Immature natural killer cell (primary cell): ENCODE measurements at regions not wholly inside any gene's neighbourhood (a gene's known extent, or its start where the extent isn't known, plus 50 kb on each side); places are given as distances from the start of the nearest gene placed in this dataset.

ENCODE experiments used
- DNase-seq, 3 donors: peaks; one replicate each; pipeline ENCODE4 v3.0.0; 2022; ENCODE audit warnings: mixed read lengths in 1 of 3
- H3K27ac Mint-ChIP-seq, 6 donors: one replicate each; pipeline ENCODE4 v1.8.0; 2020; ENCODE audit warnings: mixed read lengths in 6 of 6, mild to moderate bottlenecking in 5 of 6, inconsistent platforms in 4 of 6, moderate library complexity in 3 of 6
- H3K27me3 Mint-ChIP-seq, 3 donors: one replicate each; pipeline ENCODE4 v1.8.0; 2020 to 2021; ENCODE audit warnings: low read depth in 3 of 3, mild to moderate bottlenecking in 3 of 3, mixed read lengths in 3 of 3, moderate library complexity in 3 of 3, inconsistent platforms in 1 of 3
- H3K36me3 Mint-ChIP-seq, 3 donors: one replicate each; pipeline ENCODE4 v1.8.0; 2020; ENCODE audit warnings: mixed read lengths in 3 of 3, inconsistent platforms in 2 of 3, mild to moderate bottlenecking in 2 of 3
- H3K4me1 Mint-ChIP-seq, 2 donors: one replicate each; pipeline ENCODE4 v1.8.0; 2020; ENCODE audit warnings: inconsistent platforms in 2 of 2, mild to moderate bottlenecking in 2 of 2, mixed read lengths in 2 of 2, moderate library complexity in 1 of 2
- H3K4me3 Mint-ChIP-seq, 5 donors: one replicate each; pipeline ENCODE4 v1.8.0; 2020; ENCODE audit warnings: mild to moderate bottlenecking in 5 of 5, mixed read lengths in 5 of 5, inconsistent platforms in 3 of 5, moderate library complexity in 3 of 5
- H3K9me3 Mint-ChIP-seq, 6 donors: one replicate each; pipeline ENCODE4 v1.8.0; 2020; ENCODE audit warnings: mild to moderate bottlenecking in 6 of 6, mixed read lengths in 6 of 6, inconsistent platforms in 4 of 6, moderate library complexity in 3 of 6

DNA sequence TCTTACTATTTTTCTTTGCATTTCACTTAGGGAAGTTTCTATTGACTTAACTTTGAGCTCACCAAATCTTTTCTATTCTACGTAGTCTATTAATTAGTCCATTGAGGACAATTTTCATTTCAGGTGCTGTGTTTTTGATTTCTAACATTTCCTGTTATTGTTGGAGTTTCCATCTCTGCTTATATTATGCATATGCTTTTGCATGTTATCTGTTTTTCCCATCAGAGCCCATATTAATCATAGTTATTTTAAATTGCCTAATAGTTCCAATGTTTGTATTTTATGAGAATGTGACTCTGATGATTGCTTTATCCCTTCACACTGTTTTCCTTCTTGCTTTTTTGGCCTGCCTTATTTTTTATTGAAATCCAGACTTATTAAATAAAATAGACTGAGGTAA, 414.5 kb upstream of the OPRM1 start:
- Mint-ChIP-seq H3K4me3 (no peak overlapping the region), H3K27me3 (peaks cover 0 to 2% (median 1%) of the 10 kb centered on the region in 3 donors), H3K36me3 (no peaks in the 10 kb centered on the region), H3K4me1 (no peaks in the 10 kb centered on the region), H3K9me3 (peaks cover 0 to 14% (median 2%) of the 10 kb centered on the region in 6 donors), H3K27ac (no peak overlapping the region)
- no peak for DNase-seq

DNA sequence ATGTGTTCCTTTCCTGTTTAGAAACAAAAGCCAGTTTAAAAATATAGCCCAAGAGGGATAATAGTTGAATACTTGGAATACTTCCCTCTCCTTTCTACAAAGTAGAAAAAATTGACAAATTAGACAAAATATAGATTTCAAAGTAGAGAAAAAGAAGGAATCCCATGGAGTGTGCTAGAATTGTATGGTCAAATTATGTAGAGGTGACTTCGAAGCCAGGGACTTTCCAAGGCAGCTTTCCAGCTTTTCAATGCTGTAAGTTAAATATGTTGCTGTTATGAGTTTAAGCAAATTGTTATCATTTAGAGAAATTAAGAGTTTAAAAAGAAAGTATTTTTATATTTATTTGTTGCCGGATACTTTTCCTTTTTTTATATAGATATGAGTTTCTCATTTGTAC, 415.5 kb upstream of the OPRM1 start:
- Mint-ChIP-seq H3K4me1 (no peaks in the 10 kb centered on the region), H3K27ac (no peak overlapping the region), H3K4me3 (no peak overlapping the region), H3K9me3 (peaks cover 0 to 14% (median 2%) of the 10 kb centered on the region in 6 donors), H3K36me3 (no peaks in the 10 kb centered on the region), H3K27me3 (peaks cover 0 to 2% (median 1%) of the 10 kb centered on the region in 3 donors)
- DNase-seq: no peak

DNA sequence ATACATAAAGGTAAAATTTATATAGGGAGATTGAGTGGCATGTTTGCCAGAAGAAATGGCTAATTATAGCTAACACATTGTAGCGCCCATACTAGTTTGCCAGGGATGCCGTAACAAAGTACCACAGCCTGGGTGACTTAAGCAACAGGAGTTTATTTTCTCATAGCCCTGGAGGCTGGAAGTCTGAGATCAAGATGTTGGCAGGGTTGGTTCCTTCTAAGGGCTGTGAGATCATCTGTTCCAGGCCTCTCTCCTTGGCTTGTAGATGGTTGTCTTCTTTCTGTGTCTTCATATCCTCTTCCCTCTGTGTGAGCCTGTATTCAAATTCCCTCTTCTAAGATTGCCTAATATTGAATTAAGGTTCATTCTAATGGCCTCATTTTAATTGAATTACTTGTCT, 417.5 kb upstream of the OPRM1 start:
- Mint-ChIP-seq H3K27me3 (peaks cover 0 to 2% (median 0%) of the 10 kb centered on the region in 3 donors), H3K27ac (no peak overlapping the region), H3K4me3 (no peak overlapping the region)

DNA sequence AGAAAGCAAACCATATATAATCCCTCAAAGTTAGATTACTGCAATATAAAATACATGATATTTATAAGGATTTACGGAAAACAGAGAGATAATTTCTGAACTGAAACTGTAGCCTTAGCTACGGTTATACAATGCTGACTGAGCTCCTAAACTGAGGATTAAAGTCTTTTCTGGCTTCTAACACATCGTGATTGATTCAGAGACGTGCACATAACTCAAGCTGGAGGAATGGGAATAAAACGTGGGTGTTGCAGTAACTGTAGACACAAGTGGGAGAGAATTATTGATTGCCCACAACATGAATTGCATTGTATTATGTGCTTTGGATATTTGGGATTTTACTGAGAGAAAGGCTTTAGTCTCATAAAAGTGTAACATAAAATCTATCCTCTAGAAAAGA, 418.0 kb upstream of the OPRM1 start:
- H3K9me3 Mint-ChIP-seq: peaks cover 0 to 5% (median under 1%) of the 10 kb centered on the region in 6 donors
- H3K4me1 Mint-ChIP-seq: no peaks in the 10 kb centered on the region
- H3K27ac Mint-ChIP-seq: no peak overlapping the region
- DNase-seq: no peak
- H3K4me3 Mint-ChIP-seq: no peak overlapping the region
- peaks cover 0 to 2% (median 0%) of the 10 kb centered on the region in 3 donors for H3K27me3 Mint-ChIP-seq
- no peaks in the 10 kb centered on the region for H3K36me3 Mint-ChIP-seq

More for the DNA sequence above, 417.5 kb upstream of the OPRM1 start:
- H3K9me3 Mint-ChIP-seq: peaks cover 0 to 5% (median under 1%) of the 10 kb centered on the region in 6 donors
- no peak for DNase-seq
- H3K4me1 Mint-ChIP-seq: no peaks in the 10 kb centered on the region
- no peaks in the 10 kb centered on the region for H3K36me3 Mint-ChIP-seq

DNA sequence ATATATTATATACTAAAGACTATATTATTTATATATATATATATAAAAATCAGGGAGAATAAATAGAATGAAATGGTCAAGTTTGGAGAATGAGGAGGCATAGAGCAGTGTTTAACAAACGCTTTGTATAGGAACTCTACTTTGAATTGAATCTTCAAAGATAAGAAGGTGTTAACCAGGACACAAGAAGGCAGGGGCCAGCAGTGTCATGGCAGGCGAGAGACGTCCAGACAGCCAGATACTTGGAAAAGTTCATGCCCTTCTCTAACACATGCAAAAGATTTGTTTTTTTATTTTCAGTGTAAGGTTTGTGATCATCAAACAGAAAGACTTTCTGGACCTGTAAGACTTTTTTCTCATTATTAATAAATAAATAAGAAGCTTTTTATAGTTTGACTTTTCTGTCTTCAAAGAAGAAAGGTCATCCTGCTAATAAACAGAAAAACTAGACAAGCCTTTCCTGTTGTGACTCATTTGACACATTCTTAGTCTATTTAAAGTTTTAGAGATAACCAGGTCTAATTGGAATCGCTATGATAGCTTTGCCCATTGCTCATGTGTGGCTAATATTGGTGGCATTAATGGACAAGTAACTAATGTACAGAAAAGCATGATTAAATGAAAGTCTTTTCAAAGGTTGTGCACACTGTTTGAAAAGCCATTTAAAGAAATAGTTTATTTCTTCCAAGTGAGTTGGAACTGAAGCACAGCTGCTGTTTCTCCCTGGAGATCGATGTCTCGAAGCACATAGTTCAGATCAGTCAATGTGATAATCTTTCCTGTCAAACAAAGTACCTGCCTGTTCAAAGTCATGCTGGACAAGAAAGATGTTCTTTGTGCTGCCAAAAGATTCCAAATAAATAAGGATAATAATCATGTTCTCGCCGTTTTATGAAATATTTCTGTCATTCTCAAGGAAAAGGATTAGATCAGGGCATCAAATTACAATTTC, 420.4 kb upstream of the OPRM1 start:
- H3K27me3 Mint-ChIP-seq: no peaks in the 10 kb centered on the region
- no peaks in the 10 kb centered on the region for H3K4me1 Mint-ChIP-seq
- no peaks in the 10 kb centered on the region for H3K36me3 Mint-ChIP-seq
- H3K9me3 Mint-ChIP-seq: peaks cover 0 to 4% (median 2%) of the 10 kb centered on the region in 6 donors
- H3K27ac Mint-ChIP-seq: no peak overlapping the region
- no peak overlapping the region for H3K4me3 Mint-ChIP-seq
- DNase-seq: no peak

DNA sequence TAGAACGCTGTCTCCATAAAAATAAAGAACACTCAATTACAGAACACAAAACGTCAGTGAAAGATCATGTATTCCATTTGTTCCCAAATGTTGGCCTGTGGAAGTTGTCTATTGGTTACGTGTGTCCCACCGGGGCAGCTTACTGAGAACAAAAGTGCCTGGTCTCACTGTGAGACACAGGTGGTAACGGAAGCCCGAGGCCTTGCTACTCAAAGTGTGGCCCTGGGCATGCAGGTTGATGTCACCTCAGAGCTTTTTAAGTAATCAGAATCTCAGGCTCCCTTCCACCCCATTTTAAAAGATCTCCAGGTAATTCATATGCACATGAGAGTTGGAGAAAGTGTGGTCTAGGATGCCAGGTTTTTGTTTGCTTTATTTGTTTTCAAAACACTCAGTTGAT, 422.5 kb upstream of the OPRM1 start:
- H3K9me3 Mint-ChIP-seq: peaks cover 0 to 11% (median 2%) of the 10 kb centered on the region in 6 donors
- H3K4me1 Mint-ChIP-seq: no peaks in the 10 kb centered on the region
- no peak for DNase-seq
- H3K36me3 Mint-ChIP-seq: no peaks in the 10 kb centered on the region
- H3K4me3 Mint-ChIP-seq: no peak overlapping the region
- H3K27ac Mint-ChIP-seq: no peak overlapping the region
- no peaks in the 10 kb centered on the region for H3K27me3 Mint-ChIP-seq

DNA sequence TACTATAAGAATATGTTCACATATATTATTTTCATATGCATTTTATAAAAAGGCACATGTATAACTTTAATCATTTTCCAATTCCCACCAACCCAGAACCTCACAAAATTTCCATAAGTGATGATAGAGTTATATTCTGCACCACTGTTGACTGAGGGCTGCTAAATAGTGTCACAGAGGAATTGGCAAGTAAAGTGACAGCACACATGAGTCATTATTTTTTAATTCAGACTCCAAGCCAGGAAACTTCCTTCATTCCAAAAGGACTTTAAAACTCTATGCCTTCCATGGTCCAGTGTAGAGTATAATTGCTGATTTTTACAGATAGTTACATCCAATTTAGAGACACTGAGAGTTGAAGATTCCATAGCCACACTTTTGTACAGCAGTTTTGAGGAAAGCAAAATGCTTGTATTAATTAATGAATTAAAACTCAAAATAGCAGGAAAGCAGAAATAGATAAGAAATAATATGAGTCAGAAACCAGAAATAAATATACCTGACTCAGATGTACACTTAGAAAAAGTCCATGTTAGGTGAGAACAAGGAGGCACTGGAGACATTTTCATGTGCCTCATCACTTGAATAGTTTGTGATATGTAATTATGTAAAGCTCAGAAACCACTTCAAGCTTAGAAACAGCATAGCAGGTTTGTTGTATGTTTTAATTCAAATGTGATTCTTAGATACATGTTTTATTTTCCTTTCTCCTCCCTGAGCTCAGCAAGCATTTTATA, 425.2 kb upstream of the OPRM1 start:
- peaks cover 0 to 11% (median 2%) of the 10 kb centered on the region in 6 donors for H3K9me3 Mint-ChIP-seq
- H3K36me3 Mint-ChIP-seq: no peaks in the 10 kb centered on the region
- no peaks in the 10 kb centered on the region for H3K27me3 Mint-ChIP-seq
- H3K4me1 Mint-ChIP-seq: no peaks in the 10 kb centered on the region
- no peak for DNase-seq
- no peak overlapping the region for H3K27ac Mint-ChIP-seq
- no peak overlapping the region for H3K4me3 Mint-ChIP-seq

DNA sequence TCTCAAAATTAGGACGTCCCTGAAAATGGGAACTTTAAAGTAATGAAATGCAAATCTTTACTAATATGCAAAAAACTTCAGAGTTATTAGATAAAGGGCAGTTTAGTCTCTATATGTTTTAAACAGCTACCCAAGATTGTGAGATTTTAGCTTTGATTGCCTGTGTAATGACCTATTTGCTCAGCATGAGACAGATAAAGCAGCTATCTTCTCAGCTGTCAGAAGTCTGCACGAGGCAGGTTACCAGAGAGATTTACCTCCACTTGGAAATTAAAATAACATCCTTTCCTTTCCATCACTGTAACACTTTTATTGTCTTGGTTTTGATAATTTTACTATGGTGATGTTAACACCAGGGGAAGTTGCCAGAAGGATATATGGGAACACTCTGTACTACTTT, 436.6 kb upstream of the OPRM1 start:
- no peak overlapping the region for H3K4me3 Mint-ChIP-seq
- peaks cover 0 to 23% (median 7%) of the 10 kb centered on the region in 6 donors for H3K9me3 Mint-ChIP-seq
- no peak overlapping the region for H3K27ac Mint-ChIP-seq
- no peaks in the 10 kb centered on the region for H3K36me3 Mint-ChIP-seq
- peaks cover 0 to 2% (median 0%) of the 10 kb centered on the region in 3 donors for H3K27me3 Mint-ChIP-seq
- H3K4me1 Mint-ChIP-seq: no peaks in the 10 kb centered on the region
- DNase-seq: no peak

DNA sequence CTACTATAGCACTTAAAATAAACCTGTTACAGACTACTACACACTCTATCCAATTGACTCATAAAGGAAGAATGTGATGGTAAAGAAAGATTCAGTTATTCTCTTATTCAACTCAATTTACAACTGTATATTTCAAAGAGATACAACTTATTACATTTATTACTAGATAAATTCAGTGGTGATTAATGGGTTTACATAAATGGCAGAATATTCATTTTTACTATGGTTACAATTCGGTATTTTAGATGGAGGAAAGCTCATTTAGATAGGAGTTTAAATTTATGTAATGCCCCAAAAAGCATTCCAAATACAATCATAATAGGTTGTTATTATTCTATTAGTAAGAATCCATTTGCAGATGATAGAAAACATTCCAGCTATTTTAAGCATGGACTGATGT, 439.1 kb upstream of the OPRM1 start:
- no peak overlapping the region for H3K4me3 Mint-ChIP-seq
- no peaks in the 10 kb centered on the region for H3K4me1 Mint-ChIP-seq
- no peak for DNase-seq
- no peaks in the 10 kb centered on the region for H3K36me3 Mint-ChIP-seq
- H3K9me3 Mint-ChIP-seq: peaks cover 0 to 26% (median 5%) of the 10 kb centered on the region in 6 donors
- peaks cover 0 to 4% (median 2%) of the 10 kb centered on the region in 3 donors for H3K27me3 Mint-ChIP-seq
- H3K27ac Mint-ChIP-seq: no peak overlapping the region

DNA sequence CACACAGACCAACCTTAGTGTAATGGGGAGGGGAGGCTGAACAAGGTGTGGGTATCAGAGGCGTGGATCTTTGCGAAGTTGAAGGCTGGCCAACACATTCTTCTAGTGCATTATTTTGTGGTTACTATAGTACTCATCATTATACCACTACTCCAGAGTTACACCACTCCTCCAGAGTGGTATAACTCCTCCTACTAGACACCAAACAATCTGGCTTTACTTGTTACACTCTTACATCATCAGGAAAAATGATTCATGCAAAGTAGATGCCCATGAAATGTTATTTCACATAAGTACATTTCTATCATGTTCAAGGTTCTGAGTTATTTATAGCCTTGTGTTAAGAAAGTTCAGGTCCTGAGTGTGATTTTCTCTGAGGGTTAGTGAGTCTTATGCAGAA, 443.1 kb upstream of the OPRM1 start:
- Mint-ChIP-seq H3K4me1 (no peaks in the 10 kb centered on the region), H3K4me3 (no peak overlapping the region), H3K36me3 (no peaks in the 10 kb centered on the region), H3K27ac (no peak overlapping the region), H3K27me3 (peaks cover 0 to 5% (median 0%) of the 10 kb centered on the region in 3 donors), H3K9me3 (peaks cover 0 to 26% (median 4%) of the 10 kb centered on the region in 6 donors)
- DNase-seq: no peak

DNA sequence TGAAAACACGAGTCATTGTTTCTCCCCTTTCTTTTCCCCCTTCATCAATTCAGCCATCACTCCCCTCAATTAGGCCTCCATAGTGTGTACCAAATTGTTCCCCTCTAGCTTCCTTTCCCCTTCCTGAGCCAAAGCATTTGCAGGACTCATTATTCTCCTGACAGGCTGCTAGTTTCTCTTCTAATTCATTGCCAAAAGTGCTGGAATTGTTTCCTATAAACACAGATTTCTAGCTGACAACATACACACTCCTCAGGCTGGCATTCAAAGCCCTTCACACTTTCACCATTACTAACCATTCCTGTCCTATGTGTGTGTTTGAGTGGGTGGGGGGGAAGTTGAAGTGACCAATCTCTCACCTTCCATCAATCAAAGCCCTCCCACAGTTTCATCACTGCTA, 444.2 kb upstream of the OPRM1 start:
- H3K27ac Mint-ChIP-seq: no peak overlapping the region
- peaks cover 0 to 26% (median 4%) of the 10 kb centered on the region in 6 donors for H3K9me3 Mint-ChIP-seq
- peaks cover 0 to 5% (median 0%) of the 10 kb centered on the region in 3 donors for H3K27me3 Mint-ChIP-seq
- no peak overlapping the region for H3K4me3 Mint-ChIP-seq
- H3K36me3 Mint-ChIP-seq: no peaks in the 10 kb centered on the region
- no peaks in the 10 kb centered on the region for H3K4me1 Mint-ChIP-seq
- DNase-seq: no peak

DNA sequence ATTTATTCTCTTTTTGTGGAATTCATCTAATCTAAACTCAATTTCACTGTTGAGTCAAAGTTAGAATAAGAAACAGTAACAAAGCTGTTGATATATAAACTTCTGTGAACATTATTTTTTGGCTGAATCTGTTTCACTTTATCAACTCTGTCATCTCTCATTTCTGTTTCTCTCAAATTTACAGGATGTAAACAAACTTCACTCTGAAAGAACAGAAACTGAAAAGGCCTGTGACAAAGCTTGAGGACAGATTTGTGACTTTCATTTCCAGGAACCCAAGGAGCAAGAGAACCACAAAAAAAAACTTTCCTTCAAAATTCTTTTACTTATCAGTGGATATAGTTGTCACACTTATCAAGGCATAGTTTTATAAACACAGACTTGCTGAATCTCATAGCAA, 447.9 kb upstream of the OPRM1 start:
- H3K27ac Mint-ChIP-seq: no peak overlapping the region
- DNase-seq: no peak
- peaks cover 0 to 5% (median 0%) of the 10 kb centered on the region in 3 donors for H3K27me3 Mint-ChIP-seq
- H3K4me3 Mint-ChIP-seq: no peak overlapping the region
- H3K9me3 Mint-ChIP-seq: peaks cover 2 to 18% (median 6%) of the 10 kb centered on the region in 6 donors
- no peaks in the 10 kb centered on the region for H3K4me1 Mint-ChIP-seq
- peaks cover 0 to 3% (median 0%) of the 10 kb centered on the region in 3 donors for H3K36me3 Mint-ChIP-seq

DNA sequence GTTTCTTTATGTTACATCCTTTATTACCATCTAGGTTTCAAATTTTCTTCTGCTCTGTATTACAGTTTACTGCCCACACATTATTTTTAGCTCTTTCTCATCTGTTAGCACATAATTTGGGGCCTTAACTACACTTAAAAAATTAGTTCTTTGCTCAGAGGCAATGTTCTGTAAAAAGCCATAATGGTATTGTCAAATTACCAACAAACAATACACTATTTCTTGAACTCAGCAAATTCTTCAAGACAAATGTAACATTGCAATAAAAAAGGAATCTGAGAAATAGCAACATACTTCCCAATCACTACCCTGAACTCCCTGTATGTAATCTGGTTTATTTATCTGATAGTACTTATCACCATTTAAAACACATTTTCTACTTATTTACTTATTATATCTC, 448.6 kb upstream of the OPRM1 start:
- Mint-ChIP-seq H3K9me3 (peaks cover 4 to 14% (median 6%) of the 10 kb centered on the region in 6 donors), H3K4me1 (no peaks in the 10 kb centered on the region), H3K36me3 (peaks cover 0 to 3% (median 0%) of the 10 kb centered on the region in 3 donors), H3K27ac (no peak overlapping the region), H3K27me3 (peaks cover 0 to 1% (median 0%) of the 10 kb centered on the region in 3 donors), H3K4me3 (no peak overlapping the region)
- DNase-seq: no peak

DNA sequence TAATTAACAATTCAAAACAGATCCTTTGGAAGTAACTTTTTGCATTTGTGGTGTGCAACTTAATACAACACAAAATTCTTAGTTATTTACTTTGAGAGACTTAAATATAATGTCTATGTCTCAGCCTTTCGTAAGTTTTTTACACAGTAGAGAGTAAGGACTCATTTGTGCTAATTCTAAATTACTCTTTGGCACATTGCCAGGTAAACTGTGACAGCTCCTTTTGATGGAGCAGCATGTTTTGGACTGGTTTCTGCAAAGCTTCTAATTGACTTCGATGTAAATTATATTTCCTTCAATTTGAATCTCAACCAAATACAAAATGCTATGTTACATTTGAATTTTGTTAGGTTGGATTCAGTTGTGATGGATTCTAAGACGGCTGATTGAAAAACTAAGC, 450.7 kb upstream of the OPRM1 start:
- H3K36me3 Mint-ChIP-seq: peaks cover 0 to 3% (median 0%) of the 10 kb centered on the region in 3 donors
- no peak overlapping the region for H3K4me3 Mint-ChIP-seq
- no peaks in the 10 kb centered on the region for H3K27me3 Mint-ChIP-seq
- no peak overlapping the region for H3K27ac Mint-ChIP-seq
- no peaks in the 10 kb centered on the region for H3K4me1 Mint-ChIP-seq
- no peak for DNase-seq
- peaks cover 3 to 13% (median 6%) of the 10 kb centered on the region in 6 donors for H3K9me3 Mint-ChIP-seq
